Fibroblast of skin of left biceps (primary cell): ENCODE measurements at regions not wholly inside any gene's neighbourhood (a gene's known extent, or its start where the extent isn't known, plus 50 kb on each side); places are given as distances from the start of the nearest gene placed in this dataset.
"Not testable (repeated sequence)": the region's sequence is repeated elsewhere in the genome, so short reads cannot be mapped to it uniquely, and the experiment has no call there.

Source experiments
- DNase-seq, 2 experiments: peaks; one replicate each; pipeline ENCODE4 v3.0.0-alpha.2; 2013; ENCODE audit warnings: low read depth in 2 of 2

DNA sequence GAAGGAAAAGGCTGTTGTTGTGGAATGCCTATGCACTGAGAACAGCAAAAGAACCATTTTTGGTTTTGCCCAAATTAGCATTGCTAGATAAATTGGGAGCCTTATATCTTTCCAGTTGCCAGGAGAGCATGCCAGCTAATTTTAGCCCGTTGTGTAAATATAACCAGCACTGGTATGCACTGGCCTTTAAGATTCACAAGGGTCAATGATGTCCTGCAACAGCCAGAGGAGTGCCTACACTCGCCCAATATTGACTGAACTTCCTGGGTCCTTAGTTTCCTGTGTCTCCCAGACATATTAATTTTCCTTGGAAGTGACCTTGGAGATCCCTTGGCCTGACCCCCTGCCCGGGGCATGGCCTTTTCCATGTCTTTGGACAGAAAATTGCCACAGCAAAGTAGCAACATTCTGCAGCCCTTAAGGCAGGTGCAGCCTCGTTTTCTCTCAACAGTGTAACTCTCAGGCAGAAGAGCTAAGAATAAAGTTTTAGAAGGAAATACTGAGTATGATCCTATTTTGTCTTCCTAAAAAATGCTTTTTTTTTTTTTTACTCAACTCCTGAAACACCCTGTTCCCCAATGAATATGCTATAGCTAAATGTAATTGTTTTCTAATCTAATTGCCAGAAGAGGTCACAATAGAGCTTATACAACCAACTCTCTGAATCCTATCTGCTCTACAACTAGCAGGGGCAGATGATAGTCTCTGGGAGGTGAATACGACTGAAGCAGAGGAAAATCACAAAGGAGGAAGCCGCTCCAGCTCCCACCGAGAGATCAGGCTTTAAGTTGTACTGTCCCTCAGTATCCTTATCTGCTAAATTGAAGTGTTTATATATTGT lies 131.9 kb upstream of the PCGF5 start:
- no peak for DNase-seq

DNA sequence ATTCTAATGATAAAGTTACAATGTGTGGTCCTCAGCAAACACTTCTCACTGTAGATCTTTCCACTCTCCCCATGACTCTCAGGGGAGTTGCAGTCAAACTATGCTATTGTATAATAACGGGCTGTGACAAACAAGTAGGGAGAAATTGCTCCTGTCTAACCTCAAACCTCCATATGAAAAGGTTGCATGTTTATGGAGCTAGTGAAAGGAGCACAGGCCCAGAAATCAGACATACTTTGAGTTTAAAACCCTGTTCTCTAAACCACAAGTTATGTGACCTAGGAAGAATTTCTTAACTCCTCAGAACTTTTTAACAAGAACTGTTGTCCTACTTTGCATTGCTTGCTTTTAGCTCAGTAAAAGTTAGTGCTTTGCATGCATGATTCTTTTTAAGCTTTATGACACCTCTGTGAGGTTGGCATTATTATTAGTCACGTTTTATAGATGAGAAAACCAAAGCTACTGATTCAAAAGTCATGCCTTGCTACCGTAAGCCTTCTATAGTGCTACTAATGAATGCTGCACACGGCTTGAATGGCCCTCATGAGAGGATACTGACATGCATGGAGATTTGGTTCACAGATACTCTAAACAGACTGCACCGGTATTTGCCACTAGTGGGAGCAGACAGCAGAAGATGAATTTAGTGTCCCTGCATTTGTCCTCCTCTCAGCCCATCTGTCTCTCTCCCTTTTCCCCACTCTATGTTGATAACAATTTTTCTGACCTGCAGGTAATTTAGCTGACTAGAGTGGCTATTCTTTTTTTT lies 129.5 kb upstream of the PCGF5 start:
- no peak for DNase-seq

DNA sequence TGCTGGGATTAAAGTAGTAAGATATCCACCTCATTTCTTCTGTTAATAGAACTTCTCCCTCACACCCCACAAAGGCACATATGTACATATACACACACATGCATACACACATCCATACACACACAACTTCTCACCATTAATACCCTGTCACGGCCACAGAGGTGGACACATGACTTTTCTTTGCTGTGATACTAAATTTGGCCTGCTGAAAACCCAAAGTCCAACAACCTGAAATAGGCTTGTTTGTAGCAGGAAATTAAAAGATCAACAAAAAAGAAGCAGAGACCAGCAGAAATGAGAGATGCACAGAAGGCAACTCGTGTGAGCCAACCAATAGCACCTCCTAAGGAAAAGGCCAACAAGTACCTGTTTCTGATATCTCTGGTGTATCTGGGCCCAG lies 128.7 kb upstream of the PCGF5 start:
- DNase-seq, result no peak

DNA sequence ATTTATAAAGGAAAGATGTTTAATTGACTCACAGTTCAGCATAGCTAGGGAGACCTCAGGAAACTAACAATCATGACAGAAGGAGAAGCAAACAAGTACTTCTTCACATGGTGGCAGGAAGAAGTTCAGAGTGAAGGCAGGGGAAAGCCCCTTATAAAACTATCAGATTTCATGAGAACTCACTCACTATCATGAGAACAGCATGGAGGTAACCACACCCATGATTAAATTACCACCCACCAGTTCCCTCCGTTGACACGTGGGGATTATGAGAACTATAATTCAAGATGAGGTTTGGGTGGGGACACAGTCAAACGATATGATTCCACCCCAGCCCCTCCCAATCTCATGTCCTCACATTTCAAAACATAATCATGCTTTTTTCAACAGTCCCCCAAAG lies 124.2 kb upstream of the PCGF5 start:
- DNase-seq, result no peak

DNA sequence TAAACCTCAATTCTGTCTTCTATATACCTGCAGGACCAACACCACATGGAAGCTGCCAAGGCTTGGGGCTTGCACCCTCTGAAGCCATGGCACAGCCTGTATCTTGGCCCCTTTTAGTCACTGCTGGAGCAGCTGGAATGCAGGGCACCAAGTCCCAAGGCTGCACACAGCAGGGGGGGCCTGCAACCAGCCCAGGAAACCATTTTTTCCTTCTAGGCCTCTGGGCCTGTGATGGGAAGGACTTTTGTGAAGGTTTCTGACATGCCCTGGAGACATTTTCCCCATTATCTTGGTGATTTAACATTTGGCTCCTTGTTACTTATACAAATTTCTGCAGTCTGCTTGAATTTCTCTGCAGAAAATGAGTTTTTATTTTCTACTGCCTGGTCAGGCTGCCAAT lies 123.2 kb upstream of the PCGF5 start:
- no peak for DNase-seq

DNA sequence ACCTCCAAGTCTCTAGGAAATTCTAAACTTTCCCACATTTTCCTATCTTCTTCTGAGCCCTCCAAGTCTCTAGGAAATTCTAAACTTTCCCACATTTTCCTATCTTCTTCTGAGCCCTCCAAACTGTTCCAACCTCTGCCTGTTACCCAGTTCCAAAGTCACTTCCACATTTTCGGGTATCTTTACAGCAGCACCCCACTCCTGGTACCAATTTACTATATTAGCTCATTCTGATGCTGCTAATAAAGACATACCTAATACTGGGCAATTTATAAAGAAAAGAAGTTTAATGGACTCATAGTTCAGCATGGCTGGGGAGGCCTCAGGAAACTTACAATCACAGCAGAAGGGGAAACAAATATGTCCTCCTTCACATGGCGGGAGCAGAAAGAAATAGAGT lies 122.4 kb upstream of the PCGF5 start:
- DNase-seq, result not testable (repeated sequence)

DNA sequence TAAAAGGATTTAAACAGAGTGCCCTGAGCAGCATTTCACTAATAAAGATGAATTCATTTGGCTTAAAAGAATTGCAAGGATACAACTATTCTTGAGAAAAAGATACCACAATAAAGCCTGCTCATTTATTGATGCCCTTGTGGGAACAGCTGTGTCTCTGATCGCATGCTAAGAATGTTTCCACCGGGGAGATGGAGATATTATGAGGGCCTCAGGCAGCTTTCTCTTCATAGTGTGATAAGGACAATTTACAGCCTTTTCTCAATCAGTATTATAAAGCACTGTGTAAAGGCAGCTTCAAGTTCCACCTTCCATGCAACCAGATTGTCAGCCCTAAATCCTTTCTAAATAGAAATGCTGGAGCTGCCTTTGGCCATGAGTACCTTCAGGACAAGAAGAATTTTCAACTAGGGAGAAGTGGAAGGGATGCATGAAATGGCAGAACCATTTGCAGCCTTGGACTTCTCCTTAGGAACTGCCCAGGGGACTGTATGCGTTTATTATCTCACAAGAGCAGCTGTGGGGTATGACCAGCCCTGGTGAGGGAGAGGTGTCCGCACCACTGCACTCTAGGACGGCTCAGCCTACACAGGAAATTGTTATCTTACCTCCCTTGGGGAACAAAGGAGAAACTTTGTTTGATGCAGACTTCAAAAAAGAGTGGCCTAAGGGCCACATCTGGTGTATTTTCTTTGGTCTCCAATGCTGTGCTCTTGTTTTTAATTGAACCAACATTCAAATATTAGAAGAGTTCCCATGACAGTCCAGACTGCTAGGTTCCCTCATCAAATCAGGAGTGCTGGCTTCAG lies 116.9 kb upstream of the PCGF5 start:
- no peak for DNase-seq

DNA sequence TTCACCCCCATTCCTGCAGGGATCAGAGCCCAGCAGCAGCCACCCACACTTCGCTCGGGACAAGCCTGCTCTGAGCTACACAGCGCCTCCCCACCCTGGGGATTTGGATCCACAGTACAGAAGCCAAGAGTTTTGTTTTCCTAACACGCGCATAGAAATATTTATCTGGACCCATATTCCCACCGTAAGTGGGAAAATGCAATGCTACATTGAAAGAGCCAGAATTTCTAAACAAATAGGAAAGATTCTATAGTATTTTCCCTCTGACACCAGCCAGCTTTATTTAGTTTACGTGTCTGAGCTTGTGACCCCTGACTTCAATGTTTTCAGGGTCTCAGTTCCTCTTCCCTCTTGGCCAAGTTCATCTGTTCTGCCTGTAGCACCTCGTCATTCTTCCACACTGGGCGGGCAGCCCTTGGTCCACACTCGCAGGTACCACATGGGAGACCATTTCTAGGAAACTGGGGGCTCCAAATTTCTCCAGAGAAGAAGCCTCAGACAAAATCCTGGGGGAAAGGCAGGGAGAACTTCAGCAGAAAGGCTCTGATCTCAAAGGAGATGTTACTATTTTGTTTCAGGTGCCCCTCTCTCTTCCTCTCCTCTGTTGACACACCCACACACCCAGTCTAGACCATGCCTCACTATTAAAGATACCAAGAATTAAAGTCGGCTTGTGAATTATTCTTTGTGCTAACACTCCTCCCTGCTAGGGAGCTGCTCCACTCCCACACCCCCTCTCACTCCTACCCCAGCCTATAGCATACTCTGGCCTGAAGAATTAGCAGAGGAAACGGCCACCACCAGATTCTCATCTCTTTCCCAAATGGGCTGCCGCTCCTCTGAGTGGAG lies 116.0 kb upstream of the PCGF5 start:
- DNase-seq, result no peak

DNA sequence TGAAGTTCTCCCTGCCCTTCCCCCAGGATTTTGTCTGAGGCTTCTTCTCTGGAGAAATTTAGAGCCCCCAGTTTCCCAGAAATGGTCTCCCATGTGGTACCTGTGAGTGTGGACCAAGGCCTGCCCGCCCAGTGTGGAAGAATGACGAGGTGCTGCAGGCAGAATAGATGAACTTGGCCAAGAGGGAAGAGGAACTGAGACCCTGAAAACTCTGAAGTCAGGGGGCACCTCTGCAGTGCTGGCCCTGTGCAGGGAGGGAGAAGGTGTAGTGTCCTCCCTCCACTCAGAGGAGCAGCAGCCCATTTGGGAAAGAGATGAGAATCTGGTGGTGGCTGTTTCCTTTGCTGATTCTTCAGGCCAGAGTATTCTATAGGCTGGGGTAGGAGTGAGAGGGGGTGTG lies 115.2 kb upstream of the PCGF5 start:
- no peak for DNase-seq

DNA sequence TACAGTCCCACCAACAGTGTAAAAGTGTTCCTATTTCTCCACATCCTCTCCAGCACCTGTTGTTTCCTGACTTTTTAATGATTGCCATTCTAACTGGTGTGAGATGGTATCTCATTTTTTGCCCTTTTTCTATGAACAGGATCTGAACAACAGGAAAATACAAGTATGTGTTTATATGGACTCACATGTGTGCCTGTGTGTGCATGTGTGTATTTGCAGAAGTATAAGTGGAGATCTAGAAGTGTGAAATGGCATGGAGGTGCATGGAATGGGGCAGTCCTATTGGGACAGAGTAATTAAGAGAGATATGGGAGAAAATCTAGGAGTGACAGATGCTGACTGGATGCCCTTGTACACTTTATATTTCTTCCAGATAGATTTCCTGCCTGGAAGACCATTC lies 111.6 kb upstream of the PCGF5 start:
- DNase-seq, result no peak

DNA sequence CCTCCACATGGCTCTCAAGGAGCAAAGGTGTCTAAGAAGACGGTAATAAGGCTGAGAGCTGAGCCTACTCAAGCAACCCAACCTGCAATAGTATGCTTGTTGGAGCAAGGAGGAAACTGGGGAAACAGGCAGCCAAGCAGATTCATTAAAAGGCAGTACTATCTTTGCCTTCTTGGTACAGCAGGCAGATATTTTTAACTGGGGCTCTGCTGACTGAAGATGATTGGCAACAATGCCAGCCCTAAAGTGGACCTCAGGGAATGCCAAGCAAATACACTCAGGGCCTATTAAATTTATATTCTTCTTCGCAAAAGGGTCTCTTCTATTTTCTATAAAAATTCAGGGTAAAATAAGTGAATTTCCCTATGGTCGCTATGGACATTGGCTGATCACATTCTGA lies 109.4 kb upstream of the PCGF5 start:
- DNase-seq, result no peak

DNA sequence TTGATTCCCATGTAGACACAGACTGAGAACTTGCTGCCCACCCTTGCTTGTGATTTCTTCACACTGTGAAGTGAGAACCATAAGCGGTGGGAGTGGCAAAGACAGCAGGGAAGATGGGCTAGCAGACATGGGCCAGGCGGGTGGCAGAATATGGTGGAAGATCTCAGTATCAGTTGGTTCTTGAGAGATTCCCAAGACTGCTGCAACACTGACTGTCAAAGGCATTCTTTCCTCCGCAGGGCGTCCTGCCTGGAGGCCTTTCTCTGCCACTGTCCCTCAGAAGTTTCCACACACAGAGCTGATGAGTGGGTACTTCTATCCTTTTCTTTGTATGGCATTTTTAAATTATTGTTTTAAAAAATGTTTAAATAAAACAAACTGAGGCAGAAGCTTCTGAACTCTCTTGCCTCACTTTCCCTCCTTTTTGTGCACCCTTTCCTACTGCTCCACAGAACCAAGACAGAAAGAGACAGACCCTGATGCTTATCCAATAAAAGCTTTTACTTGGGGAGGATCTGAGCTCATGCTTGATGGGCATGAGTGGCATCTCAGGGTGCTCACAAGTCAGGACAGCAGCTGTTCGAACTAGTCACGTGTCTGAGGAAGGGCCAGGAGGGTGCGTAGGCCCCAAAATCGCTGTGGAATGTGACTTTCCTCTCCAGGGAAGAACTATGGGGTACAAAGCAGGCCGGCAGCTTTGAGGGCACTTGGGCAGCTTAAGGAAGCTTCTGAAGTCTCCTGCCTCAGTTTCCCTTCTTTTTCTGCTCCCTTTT lies 104.7 kb upstream of the PCGF5 start:
- DNase-seq, result no peak

DNA sequence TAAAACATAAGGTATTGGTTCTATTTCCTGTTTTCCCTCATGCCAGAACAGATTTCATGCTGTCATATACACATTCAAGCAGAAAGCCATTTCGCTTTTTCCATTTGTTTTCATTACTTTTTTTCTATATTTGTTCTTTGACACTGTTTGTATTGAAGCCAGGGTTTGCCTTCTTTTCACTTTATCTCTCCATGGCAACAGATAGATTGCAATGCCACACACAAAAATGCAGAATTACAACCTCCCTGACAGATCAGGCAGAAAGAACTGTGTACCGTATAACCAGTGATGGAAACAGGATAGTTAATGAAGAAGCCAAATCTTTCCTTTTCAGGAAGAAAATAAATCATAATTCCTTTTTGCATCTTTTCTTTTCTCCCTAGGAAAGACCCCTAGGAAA lies 103.0 kb upstream of the PCGF5 start:
- no peak for DNase-seq

DNA sequence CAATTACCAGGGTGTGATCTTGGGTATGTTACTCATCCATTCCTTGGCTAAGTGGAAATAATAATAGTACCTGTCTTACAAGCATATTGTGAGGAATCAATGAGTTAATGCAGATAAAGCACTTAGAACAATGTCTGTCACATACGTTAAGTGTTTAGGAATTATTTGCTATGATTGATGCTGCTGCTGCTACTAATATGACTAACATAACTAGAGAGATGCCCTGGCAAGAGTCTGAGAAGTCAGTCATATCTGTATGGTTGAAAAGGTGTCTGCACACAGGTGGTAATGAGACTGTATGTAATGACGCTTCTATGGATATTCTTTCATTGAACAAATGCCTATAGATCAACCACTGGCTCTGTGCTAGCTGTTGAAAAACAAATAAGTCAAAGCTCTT lies 100.1 kb upstream of the PCGF5 start:
- no peak for DNase-seq

DNA sequence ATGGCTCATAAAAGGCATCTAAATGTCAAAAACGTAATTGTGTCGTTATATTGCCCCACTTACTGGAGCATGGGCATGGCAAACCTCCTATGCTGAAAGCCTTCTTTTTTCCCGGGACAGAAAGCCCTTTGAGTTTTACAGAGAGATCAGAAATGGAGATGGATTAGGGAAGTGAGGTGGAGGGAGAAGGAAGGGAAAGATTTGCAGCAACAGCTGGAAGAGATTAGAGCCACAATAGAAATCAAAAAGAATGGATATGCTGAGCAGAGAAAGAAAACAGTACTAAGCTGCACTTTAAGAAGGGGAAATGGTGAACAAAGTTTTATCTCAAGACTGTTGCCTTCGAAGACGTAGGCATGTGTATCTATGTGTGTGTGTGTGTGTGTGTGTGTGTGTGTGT lies 97.2 kb upstream of the PCGF5 start:
- no peak for DNase-seq

DNA sequence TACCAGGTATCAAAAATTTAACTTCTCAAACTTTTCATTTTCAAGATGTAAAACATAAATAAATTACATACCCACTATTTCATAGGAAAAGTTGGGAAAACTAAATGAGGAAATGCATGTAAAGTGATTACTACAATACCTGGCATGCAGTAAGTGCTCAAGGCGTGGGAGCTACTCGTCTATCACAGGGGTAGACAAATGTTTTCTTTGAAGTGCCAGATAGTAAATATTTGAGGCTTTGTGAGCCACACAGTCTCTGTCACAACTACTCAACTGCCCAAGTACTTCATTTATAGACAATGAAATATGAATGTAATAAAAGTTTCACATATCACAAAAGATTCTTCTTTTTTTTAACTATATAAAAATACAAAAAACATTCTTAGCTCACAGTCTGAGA lies 96.4 kb upstream of the PCGF5 start:
- DNase-seq, result no peak

DNA sequence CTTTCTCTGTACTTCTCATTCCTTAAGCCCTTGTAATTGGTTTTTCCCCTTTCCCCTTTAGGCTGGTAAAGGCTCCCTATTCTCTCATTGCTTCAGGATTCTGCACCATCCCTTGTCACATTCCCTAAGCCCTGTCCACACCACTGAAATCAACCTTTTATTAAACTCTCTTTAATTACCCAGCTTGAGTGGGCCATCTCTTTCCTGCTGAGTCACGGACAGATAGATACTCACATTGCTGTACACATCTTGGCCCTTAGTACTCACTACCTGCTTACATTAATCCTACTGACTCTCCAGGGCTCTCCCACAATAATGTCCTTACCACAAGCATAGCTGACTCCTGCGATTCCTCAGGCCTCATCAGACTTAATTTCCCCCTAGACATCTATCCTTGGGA lies 94.0 kb upstream of the PCGF5 start:
- DNase-seq, result no peak

DNA sequence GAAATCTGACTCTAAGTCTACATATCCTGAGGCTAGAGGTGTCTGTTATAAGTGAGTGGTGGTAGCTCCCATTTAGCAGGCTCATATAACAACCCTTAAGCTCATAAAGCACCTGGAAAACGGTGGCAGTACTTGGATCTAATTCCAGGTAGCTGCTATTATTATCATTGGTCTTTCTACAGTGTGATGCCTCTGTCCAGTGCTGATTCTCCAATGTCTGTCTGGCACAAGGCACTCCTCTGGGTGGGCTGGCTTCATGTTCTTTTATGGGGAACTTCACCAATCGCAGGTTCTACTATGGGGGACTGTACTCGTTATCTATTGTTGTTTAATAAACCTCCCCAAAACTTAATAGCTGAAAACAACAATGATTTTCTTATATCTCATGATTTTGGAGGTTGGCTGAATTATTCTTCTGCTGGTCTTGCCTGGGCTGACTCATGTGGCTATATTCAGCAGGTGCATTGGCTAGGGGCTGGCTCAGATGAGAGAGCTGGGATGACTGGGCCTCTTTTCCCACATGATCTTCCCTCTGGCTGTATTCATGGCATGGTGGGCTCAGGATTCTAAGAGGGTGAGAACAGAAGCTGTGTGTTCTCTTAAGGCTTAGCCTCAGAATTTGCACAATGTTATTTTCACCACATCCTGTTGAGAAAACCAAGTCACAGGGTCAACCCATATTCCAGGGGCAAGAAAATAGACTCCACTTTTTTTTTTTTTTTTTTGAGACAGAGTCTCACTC lies 93.0 kb upstream of the PCGF5 start:
- DNase-seq, result no peak

DNA sequence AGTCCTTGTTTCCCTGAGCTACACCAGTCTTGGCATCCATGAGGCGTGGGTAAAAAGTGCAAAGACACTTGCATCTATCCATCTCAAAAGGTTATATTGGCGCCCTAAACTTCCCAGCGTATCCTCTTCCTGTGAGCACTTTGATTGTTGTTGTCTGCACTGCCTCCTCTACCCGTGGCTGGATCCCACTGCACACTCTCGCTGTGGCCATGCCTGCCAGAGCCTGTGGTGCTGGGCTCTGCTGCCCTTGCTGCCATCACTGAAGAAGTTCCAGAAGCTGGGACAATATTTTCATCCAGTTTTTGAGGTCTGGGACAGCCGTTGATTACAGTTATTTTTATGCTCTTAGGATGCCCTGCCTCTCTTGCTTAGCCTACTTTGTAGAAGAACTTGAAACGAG lies 85.3 kb upstream of the PCGF5 start:
- no peak for DNase-seq

DNA sequence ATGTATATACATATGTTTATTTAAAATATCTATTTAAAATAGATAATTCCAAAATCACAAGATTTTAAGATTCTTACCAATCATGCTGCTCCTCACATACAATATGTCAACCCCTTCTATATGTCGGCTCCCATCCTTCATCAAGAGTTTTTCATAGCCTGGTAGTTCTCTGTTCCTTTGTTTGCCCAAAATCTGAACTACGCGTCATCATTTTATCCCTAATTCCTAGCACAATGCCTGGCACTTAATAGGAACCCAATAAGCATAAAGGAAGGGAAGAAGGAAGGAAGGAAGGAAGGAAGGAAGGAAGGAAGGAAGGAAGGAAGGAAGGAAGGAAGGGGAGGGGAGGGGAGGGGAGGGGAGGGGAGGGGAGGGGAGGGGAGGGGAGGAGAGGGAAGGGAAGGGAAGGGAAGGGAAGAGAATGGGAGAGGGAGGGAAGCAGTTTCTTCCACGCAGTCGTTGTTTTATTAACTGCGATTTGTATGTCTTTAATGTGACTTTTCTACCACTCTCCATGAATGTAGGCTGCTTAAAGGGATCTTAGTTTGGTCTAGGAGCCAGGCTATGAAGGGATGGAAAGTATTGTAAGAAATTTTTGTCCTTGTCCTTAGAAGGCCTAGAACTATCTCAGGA lies 83.3 kb upstream of the PCGF5 start:
- DNase-seq, result no peak
